NCI-H2171 treated with DMSO at 0.1 percent for 48 hours (cell line): ENCODE measurements at regions not wholly inside any gene's neighbourhood (a gene's known extent, or its start where the extent isn't known, plus 50 kb on each side); places are given as distances from the start of the nearest gene placed in this dataset.

Experiments
- DNase-seq: peaks from one replicate; lab custom pipeline; 2025; lab: John Stamatoyannopoulos, UW

- DNase-seq, result no peak
Measured at GRCh38 chr6:170030821-170031471, 259.9 kb downstream of the DLL1 start.

GRCh38 chr6:170030284-170030815 lies 260.5 kb downstream of the DLL1 start:
- no peak for DNase-seq

- no peak for DNase-seq
Measured at GRCh38 chr6:170029416-170030283, 261.2 kb downstream of the DLL1 start.

GRCh38 chr6:170028629-170029345 lies 262.1 kb downstream of the DLL1 start:
- no peak for DNase-seq

GRCh38 chr6:170027647-170028043 lies 263.2 kb downstream of the DLL1 start:
- DNase-seq, result no peak

GRCh38 chr6:170026751-170027646 lies 263.9 kb downstream of the DLL1 start:
- no peak for DNase-seq

- DNase-seq, result peak; percentile 76
Measured at GRCh38 chr6:170025935-170026750, 264.7 kb downstream of the DLL1 start.

GRCh38 chr6:170025341-170025911 lies 265.5 kb downstream of the DLL1 start:
- DNase-seq, result no peak

GRCh38 chr6:170024940-170025339 lies 265.9 kb downstream of the DLL1 start:
- DNase-seq, result peak; percentile 48

- no peak for DNase-seq
Measured at GRCh38 chr6:170023620-170024521, 267.0 kb downstream of the DLL1 start.

- DNase-seq, result no peak
Measured at GRCh38 chr6:170022827-170023619, 267.9 kb downstream of the DLL1 start.

- DNase-seq, result no peak
Measured at GRCh38 chr6:170022291-170022722, 268.6 kb downstream of the DLL1 start.

GRCh38 chr6:170021579-170021978 lies 269.3 kb downstream of the DLL1 start:
- DNase-seq, result no peak

GRCh38 chr6:170019818-170020583 lies 268.6 kb downstream of the ERMARD start:
- no peak for DNase-seq

GRCh38 chr6:170018936-170019817 lies 267.8 kb downstream of the ERMARD start:
- no peak for DNase-seq

- DNase-seq, result no peak
Measured at GRCh38 chr6:170018422-170018935, 267.1 kb downstream of the ERMARD start.
